GM23248 (cell line): ENCODE measurements at regions not wholly inside any gene's neighbourhood (a gene's known extent, or its start where the extent isn't known, plus 50 kb on each side); places are given as distances from the start of the nearest gene placed in this dataset.

ENCODE experiments used
- DNase-seq: peaks from one replicate; pipeline ENCODE4 v3.0.0-alpha.2; 2015
- H2AFZ ChIP-seq: fragments of 200-600 bp; sonication (generic); 2 replicates; pipeline ENCODE4 v1.6.1; 2016; ENCODE audit warnings: antibody characterized with exemption
- H3F3A ChIP-seq: fragments of 200-600 bp; sonication (generic); 2 replicates; pipeline ENCODE4 v1.6.1; 2016; ENCODE audit warnings: mild to moderate bottlenecking, antibody characterized with exemption, mixed run types; ENCODE audit not compliant: insufficient read depth
- H3K27ac ChIP-seq: fragments of 200-600 bp; sonication (generic); 2 replicates; pipeline ENCODE4 v1.5.1; 2016; ENCODE audit warnings: mild to moderate bottlenecking
- H3K27me3 ChIP-seq: fragments of 200-600 bp; sonication (generic); replicated peaks from 2 replicates; pipeline ENCODE4 v1.6.1; 2016; ENCODE audit warnings: mild to moderate bottlenecking; ENCODE audit not compliant: insufficient read depth
- H3K36me3 ChIP-seq: fragments of 200-600 bp; sonication (generic); 2 replicates; pipeline ENCODE4 v1.6.1; 2016; ENCODE audit warnings: low read depth, mild to moderate bottlenecking
- H3K4me1 ChIP-seq: fragments of 200-600 bp; sonication (generic); 2 replicates; pipeline ENCODE4 v1.6.1; 2016; ENCODE audit warnings: mild to moderate bottlenecking; ENCODE audit not compliant: insufficient read depth
- H3K4me2 ChIP-seq: fragments of 200-600 bp; sonication (generic); one replicate; pipeline ENCODE4 v1.6.1; 2016; ENCODE audit warnings: mild to moderate bottlenecking; ENCODE audit not compliant: unreplicated experiment
- H3K4me3 ChIP-seq: fragments of 200-600 bp; sonication (generic); 2 replicates; pipeline ENCODE4 v1.5.1; 2016; ENCODE audit warnings: mild to moderate bottlenecking
- H3K79me2 ChIP-seq: fragments of 200-600 bp; sonication (generic); 2 replicates; pipeline ENCODE4 v1.6.1; 2016; ENCODE audit warnings: mild to moderate bottlenecking; ENCODE audit not compliant: insufficient read depth
- H3K9ac ChIP-seq: fragments of 200-600 bp; sonication (generic); 2 replicates; pipeline ENCODE4 v1.6.1; 2016; ENCODE audit warnings: mild to moderate bottlenecking
- H3K9me2 ChIP-seq: fragments of 200-600 bp; sonication (generic); 2 replicates; pipeline ENCODE4 v1.6.1; 2016; ENCODE audit warnings: mixed run types, mild to moderate bottlenecking, moderate library complexity; ENCODE audit not compliant: insufficient read depth
- H3K9me3 ChIP-seq: fragments of 200-600 bp; sonication (generic); one replicate; pipeline ENCODE4 v1.6.1; 2017; ENCODE audit warnings: low read depth
- H4K20me1 ChIP-seq: fragments of 200-600 bp; sonication (generic); 2 replicates; pipeline ENCODE4 v1.6.0; 2016; ENCODE audit not compliant: insufficient read depth
- EZH2 ChIP-seq: fragments of 200-600 bp; sonication (generic); IDR thresholded peaks from 2 replicates; pipeline ENCODE4 v1.6.1; 2018; ENCODE audit warnings: antibody characterized with exemption, mild to moderate bottlenecking; ENCODE audit not compliant: insufficient read depth, poor library complexity, severe bottlenecking
- EZH2phosphoT487 ChIP-seq: fragments of 200-600 bp; sonication (generic); IDR thresholded peaks from 2 replicates; pipeline ENCODE4 v1.6.1; 2018; ENCODE audit warnings: antibody characterized with exemption, moderate library complexity, mild to moderate bottlenecking, low read depth; ENCODE audit not compliant: insufficient read depth
- WGBS, 2 experiments: methylation state at CpG; one replicate each; pipeline ENCODE4 v1.1.6; 2015 to 2017; ENCODE audit warnings: low lambda C conversion rate in 2 of 2, low coverage in 1 of 2; ENCODE audit errors: missing lambda C conversion rate in 2 of 2; 5-methylcytosine and 5-hydroxymethylcytosine counted together
- in situ Hi-C: fragments of 300-500 bp; cut with MboI; formaldehyde crosslinking; loops from 2 replicates; pipeline ENCODE4 v1.15.0; 2020

GRCh38 chr9:85155352-85155751 lies 485.8 kb downstream of the NTRK2 start:
- no peaks in the 10 kb centered on the region for H3K9me2 ChIP-seq
- in situ Hi-C loops: no loop called here
- H3K27me3 ChIP-seq: peaks cover 9% of the 10 kb centered on the region; the same call in 1 of the 2 replicates
- H3K4me3 ChIP-seq: no peak overlapping the region
- no peaks in the 10 kb centered on the region for H4K20me1 ChIP-seq
- H3F3A ChIP-seq: no peaks in the 10 kb centered on the region
- H3K79me2 ChIP-seq: no peaks in the 10 kb centered on the region
- TF ChIP-seq EZH2 (no peak), EZH2phosphoT487 (no peak)
- no peaks in the 10 kb centered on the region for H3K36me3 ChIP-seq
- no peak overlapping the region for H3K9ac ChIP-seq
- WGBS, 2 experiments: 2 to 3% methylated on average over 2 of the region's 2 CpGs
- no peak overlapping the region for H3K27ac ChIP-seq
- H3K9me3 ChIP-seq: no peaks in the 10 kb centered on the region
- H3K4me1 ChIP-seq: no peaks in the 10 kb centered on the region
- H2AFZ ChIP-seq: no peak overlapping the region
- no peak for DNase-seq
- no peak overlapping the region for H3K4me2 ChIP-seq

GRCh38 chr9:85151741-85152140 lies 482.2 kb downstream of the NTRK2 start:
- Histone ChIP-seq H3K27me3 (peaks cover 9% of the 10 kb centered on the region; the same call in 1 of the 2 replicates), H3F3A (no peaks in the 10 kb centered on the region), H3K4me1 (no peaks in the 10 kb centered on the region), H3K79me2 (no peaks in the 10 kb centered on the region), H3K9me2 (no peaks in the 10 kb centered on the region), H3K9ac (no peak overlapping the region), H2AFZ (no peak overlapping the region), H3K4me3 (no peak overlapping the region), H3K27ac (no peak overlapping the region), H4K20me1 (no peaks in the 10 kb centered on the region), H3K4me2 (no peak overlapping the region), H3K9me3 (no peaks in the 10 kb centered on the region), H3K36me3 (no peaks in the 10 kb centered on the region)
- no peak for TF ChIP-seq EZH2
- in situ Hi-C loops: no loop called here
- DNase-seq: no peak
- 69 to 77% methylated on average over 5 of the region's 5 CpGs for WGBS, 2 experiments

- H3K4me3 ChIP-seq: no peak overlapping the region
- no peak overlapping the region for H2AFZ ChIP-seq
- no peaks in the 10 kb centered on the region for H3K9me3 ChIP-seq
- no peak overlapping the region for H3K27ac ChIP-seq
- H3F3A ChIP-seq: no peaks in the 10 kb centered on the region
- 37 to 43% methylated on average over 3 of the region's 3 CpGs for WGBS, 2 experiments
- H3K79me2 ChIP-seq: no peaks in the 10 kb centered on the region
- H3K9me2 ChIP-seq: no peaks in the 10 kb centered on the region
- in situ Hi-C loops: no loop called here
- no peaks in the 10 kb centered on the region for H3K4me1 ChIP-seq
- DNase-seq: no peak
- no peaks in the 10 kb centered on the region for H3K36me3 ChIP-seq
- H3K4me2 ChIP-seq: no peak overlapping the region
- no peaks in the 10 kb centered on the region for H4K20me1 ChIP-seq
- H3K9ac ChIP-seq: no peak overlapping the region
- TF ChIP-seq EZH2phosphoT487 (no peak), EZH2 (no peak)
- peaks cover 9% of the 10 kb centered on the region; the same call in 1 of the 2 replicates for H3K27me3 ChIP-seq
These were observed 481.6 kb downstream of the NTRK2 start for GRCh38 chr9:85151162-85151561.

GRCh38 chr9:85147046-85147640 lies 477.6 kb downstream of the NTRK2 start:
- WGBS, 2 experiments: 49 to 51% methylated on average over 4 of the region's 4 CpGs
- no peak overlapping the region for H3K4me2 ChIP-seq
- H3K27ac ChIP-seq: no peak overlapping the region
- H4K20me1 ChIP-seq: no peaks in the 10 kb centered on the region
- peaks cover 4% of the 10 kb centered on the region; the same call in 1 of the 2 replicates for H3K27me3 ChIP-seq
- no peaks in the 10 kb centered on the region for H3F3A ChIP-seq
- H2AFZ ChIP-seq: no peak overlapping the region
- no peaks in the 10 kb centered on the region for H3K9me3 ChIP-seq
- H3K9ac ChIP-seq: no peak overlapping the region
- no peak for DNase-seq
- no peak overlapping the region for H3K4me3 ChIP-seq
- H3K9me2 ChIP-seq: no peaks in the 10 kb centered on the region
- no peaks in the 10 kb centered on the region for H3K4me1 ChIP-seq
- TF ChIP-seq EZH2phosphoT487 (no peak), EZH2 (no peak)
- no peaks in the 10 kb centered on the region for H3K36me3 ChIP-seq
- in situ Hi-C loops: no loop called here
- H3K79me2 ChIP-seq: no peaks in the 10 kb centered on the region

GRCh38 chr9:85142968-85143367 lies 473.4 kb downstream of the NTRK2 start:
- TF ChIP-seq EZH2: no peak
- no peak for TF ChIP-seq EZH2phosphoT487
- H3K4me2 ChIP-seq: no peak overlapping the region

More at GRCh38 chr9:85142968-85143367, 473.4 kb downstream of the NTRK2 start:
- Histone ChIP-seq H3K27ac (no peak overlapping the region), H3K79me2 (no peaks in the 10 kb centered on the region), H3K9ac (no peak overlapping the region), H3F3A (no peaks in the 10 kb centered on the region), H4K20me1 (no peaks in the 10 kb centered on the region), H3K4me3 (no peak overlapping the region), H3K9me3 (no peaks in the 10 kb centered on the region), H3K36me3 (no peaks in the 10 kb centered on the region), H2AFZ (no peak overlapping the region), H3K27me3 (no peaks in the 10 kb centered on the region; the same call in 1 of the 2 replicates), H3K4me1 (no peaks in the 10 kb centered on the region), H3K9me2 (no peaks in the 10 kb centered on the region)
- in situ Hi-C loops: no loop called here
- 8 to 11% methylated on average over 1 of the region's 1 CpG for WGBS, 2 experiments
- peak; percentile 23 for DNase-seq
